ENCODE measurements at regions not wholly inside any gene's neighbourhood (a gene's known extent, or its start where the extent isn't known, plus 50 kb on each side); places are given as distances from the start of the nearest gene placed in this dataset.
"Not testable (repeated sequence)": the region's sequence is repeated elsewhere in the genome, so short reads cannot be mapped to it uniquely, and the experiment has no call there.

- H3K27me3 ChIP-seq (replicated peaks in 1 of 7); intact Hi-C loops (cut with DNase I; ENCODE audit: low total_unique reads); H3K4me1 ChIP-seq; H3K36me3 ChIP-seq; DNase-seq; H3K4me3 ChIP-seq; H3K27ac ChIP-seq: not testable (repeated sequence)
- peaks cover 0 to 89% (median 70%) of the 10 kb centered on the region in 8 donors for H3K9me3 ChIP-seq
- WGBS, 5 donors = 28 to 40% (median 39%) methylated on average over 3 of the region's 4 CpGs
Measured at GRCh38 chr21:10409786-10410185, 111.6 kb upstream of the TPTE start.

GRCh38 chr21:10410354-10410929 lies 110.9 kb upstream of the TPTE start:
- H3K27me3 ChIP-seq (replicated peaks in 1 of 7); H3K4me3 ChIP-seq; H3K36me3 ChIP-seq; H3K27ac ChIP-seq; H3K4me1 ChIP-seq; intact Hi-C loops (cut with DNase I; ENCODE audit: low total_unique reads); DNase-seq: not testable (repeated sequence)
- H3K9me3 ChIP-seq = peaks cover 4 to 89% (median 70%) of the 10 kb centered on the region in 8 donors
- 54 to 68% (median 62%) methylated on average over 5 of the region's 5 CpGs for WGBS, 5 donors

GRCh38 chr21:10411776-10412526 lies 109.4 kb upstream of the TPTE start:
- DNase-seq; H3K4me1 ChIP-seq; H3K36me3 ChIP-seq; H3K27me3 ChIP-seq (replicated peaks in 1 of 7); H3K4me3 ChIP-seq; intact Hi-C loops (cut with DNase I; ENCODE audit: low total_unique reads); H3K27ac ChIP-seq: not testable (repeated sequence)
- 66 to 76% (median 70%) methylated on average over 15 to 17 of the region's 17 CpGs for WGBS, 5 donors
- peaks cover 5 to 92% (median 74%) of the 10 kb centered on the region in 8 donors for H3K9me3 ChIP-seq

GRCh38 chr21:10412928-10413246 lies 108.5 kb upstream of the TPTE start:
- H3K4me3 ChIP-seq; DNase-seq; H3K27me3 ChIP-seq (replicated peaks in 1 of 7); H3K4me1 ChIP-seq; H3K36me3 ChIP-seq; H3K27ac ChIP-seq; intact Hi-C loops (cut with DNase I; ENCODE audit: low total_unique reads): not testable (repeated sequence)
- WGBS, 5 donors = 81 to 85% (median 83%) methylated on average over 8 of the region's 8 CpGs
- H3K9me3 ChIP-seq = peaks cover 5 to 93% (median 75%) of the 10 kb centered on the region in 8 donors

- DNase-seq; H3K4me3 ChIP-seq; H3K36me3 ChIP-seq; H3K27me3 ChIP-seq (replicated peaks in 1 of 7); H3K27ac ChIP-seq; H3K4me1 ChIP-seq; intact Hi-C loops (cut with DNase I; ENCODE audit: low total_unique reads): not testable (repeated sequence)
- WGBS, 5 donors = 85 to 88% (median 86%) methylated on average over 31 of the region's 31 CpGs
- H3K9me3 ChIP-seq = peaks cover 5 to 93% (median 75%) of the 10 kb centered on the region in 8 donors
Measured at GRCh38 chr21:10413247-10414120, 107.9 kb upstream of the TPTE start.

- H3K9me3 ChIP-seq = peaks cover 5 to 96% (median 76%) of the 10 kb centered on the region in 8 donors
- H3K4me1 ChIP-seq; DNase-seq; H3K27ac ChIP-seq; H3K27me3 ChIP-seq (replicated peaks in 1 of 7); H3K36me3 ChIP-seq; intact Hi-C loops (cut with DNase I; ENCODE audit: low total_unique reads); H3K4me3 ChIP-seq: not testable (repeated sequence)
- 81 to 87% (median 84%) methylated on average over 13 to 14 of the region's 14 CpGs for WGBS, 5 donors
Measured at GRCh38 chr21:10414121-10414924, 107.1 kb upstream of the TPTE start.

- DNase-seq; H3K27ac ChIP-seq; H3K4me1 ChIP-seq; intact Hi-C loops (cut with DNase I; ENCODE audit: low total_unique reads); H3K4me3 ChIP-seq; H3K27me3 ChIP-seq (replicated peaks in 1 of 7); H3K36me3 ChIP-seq: not testable (repeated sequence)
- WGBS, 5 donors = 79 to 92% (median 82%) methylated on average over 4 of the region's 4 CpGs
- peaks cover 5 to 96% (median 78%) of the 10 kb centered on the region in 8 donors for H3K9me3 ChIP-seq
Measured at GRCh38 chr21:10414925-10415254, 106.5 kb upstream of the TPTE start.

GRCh38 chr21:10415456-10415855 lies 105.9 kb upstream of the TPTE start:
- H3K4me3 ChIP-seq; DNase-seq; H3K27ac ChIP-seq; H3K36me3 ChIP-seq; H3K4me1 ChIP-seq; H3K27me3 ChIP-seq (replicated peaks in 1 of 7); intact Hi-C loops (cut with DNase I; ENCODE audit: low total_unique reads): not testable (repeated sequence)
- 62 to 67% (median 64%) methylated on average over 7 of the region's 7 CpGs for WGBS, 5 donors
- H3K9me3 ChIP-seq = peaks cover 5 to 98% (median 78%) of the 10 kb centered on the region in 8 donors

- DNase-seq; intact Hi-C loops (cut with DNase I; ENCODE audit: low total_unique reads); H3K27ac ChIP-seq; H3K4me3 ChIP-seq; H3K36me3 ChIP-seq; H3K27me3 ChIP-seq (replicated peaks in 1 of 7); H3K4me1 ChIP-seq: not testable (repeated sequence)
- H3K9me3 ChIP-seq = peaks cover 5 to 97% (median 78%) of the 10 kb centered on the region in 8 donors
- WGBS, 5 donors = 50 to 60% (median 54%) methylated on average over 6 of the region's 6 CpGs
Measured at GRCh38 chr21:10415859-10416258, 105.5 kb upstream of the TPTE start.

GRCh38 chr21:10416691-10417447 lies 104.5 kb upstream of the TPTE start:
- intact Hi-C loops (cut with DNase I; ENCODE audit: low total_unique reads); H3K36me3 ChIP-seq; H3K4me1 ChIP-seq; H3K4me3 ChIP-seq; DNase-seq; H3K27me3 ChIP-seq (replicated peaks in 1 of 7); H3K27ac ChIP-seq: not testable (repeated sequence)
- peaks cover 5 to 93% (median 78%) of the 10 kb centered on the region in 8 donors for H3K9me3 ChIP-seq
- 50 to 59% (median 53%) methylated on average over 4 of the region's 4 CpGs for WGBS, 5 donors
